DND-41 (cell line): ENCODE measurements at regions not wholly inside any gene's neighbourhood (a gene's known extent, or its start where the extent isn't known, plus 50 kb on each side); places are given as distances from the start of the nearest gene placed in this dataset.

Source experiments
- CTCF ChIP-seq: IDR thresholded peaks from 2 replicates; pipeline ENCODE4 v1.5.1; 2012; ENCODE audit warnings: borderline replicate concordance, low read length, moderate library complexity, mild to moderate bottlenecking; ENCODE audit not compliant: poor library complexity, severe bottlenecking; ENCODE audit errors: extremely low read depth
- EZH2 ChIP-seq: IDR thresholded peaks from 3 replicates; pipeline ENCODE4 v1.6.1; 2012; ENCODE audit warnings: borderline replicate concordance, low read depth, mild to moderate bottlenecking, moderate library complexity, low read length, inconsistent platforms; ENCODE audit not compliant: severe bottlenecking

- TF ChIP-seq CTCF (no peak), EZH2 (no peak)
These were observed 193.7 kb downstream of the MAGEB5 start for GRCh38 chrX:26409636-26410035.
